ENCODE measurements at regions not wholly inside any gene's neighbourhood (a gene's known extent, or its start where the extent isn't known, plus 50 kb on each side); places are given as distances from the start of the nearest gene placed in this dataset.
"Not testable (repeated sequence)": the region's sequence is repeated elsewhere in the genome, so short reads cannot be mapped to it uniquely, and the experiment has no call there.

DNA sequence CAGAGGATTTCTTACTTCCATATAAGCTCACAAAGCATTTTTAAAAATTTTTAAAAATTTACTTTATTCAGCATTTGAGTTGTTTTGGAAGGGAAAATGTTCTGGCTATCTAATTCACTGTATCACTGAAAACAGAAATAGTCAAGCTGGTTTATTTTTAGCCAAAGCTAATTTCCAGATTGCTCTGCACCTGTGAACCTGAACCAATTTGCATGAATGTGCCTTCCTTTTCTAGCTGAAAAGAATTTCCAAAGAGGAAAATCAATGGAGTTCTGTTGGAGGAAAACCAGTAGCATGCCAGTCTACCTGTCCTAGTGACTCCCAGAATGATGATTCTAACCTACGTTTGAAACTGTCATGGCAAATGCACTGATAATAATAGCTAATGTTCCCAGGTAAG, 134.2 kb upstream of the LIPC start:
- DNase-seq (ENCODE audit: low read depth in 3 of 3): no peak

DNA sequence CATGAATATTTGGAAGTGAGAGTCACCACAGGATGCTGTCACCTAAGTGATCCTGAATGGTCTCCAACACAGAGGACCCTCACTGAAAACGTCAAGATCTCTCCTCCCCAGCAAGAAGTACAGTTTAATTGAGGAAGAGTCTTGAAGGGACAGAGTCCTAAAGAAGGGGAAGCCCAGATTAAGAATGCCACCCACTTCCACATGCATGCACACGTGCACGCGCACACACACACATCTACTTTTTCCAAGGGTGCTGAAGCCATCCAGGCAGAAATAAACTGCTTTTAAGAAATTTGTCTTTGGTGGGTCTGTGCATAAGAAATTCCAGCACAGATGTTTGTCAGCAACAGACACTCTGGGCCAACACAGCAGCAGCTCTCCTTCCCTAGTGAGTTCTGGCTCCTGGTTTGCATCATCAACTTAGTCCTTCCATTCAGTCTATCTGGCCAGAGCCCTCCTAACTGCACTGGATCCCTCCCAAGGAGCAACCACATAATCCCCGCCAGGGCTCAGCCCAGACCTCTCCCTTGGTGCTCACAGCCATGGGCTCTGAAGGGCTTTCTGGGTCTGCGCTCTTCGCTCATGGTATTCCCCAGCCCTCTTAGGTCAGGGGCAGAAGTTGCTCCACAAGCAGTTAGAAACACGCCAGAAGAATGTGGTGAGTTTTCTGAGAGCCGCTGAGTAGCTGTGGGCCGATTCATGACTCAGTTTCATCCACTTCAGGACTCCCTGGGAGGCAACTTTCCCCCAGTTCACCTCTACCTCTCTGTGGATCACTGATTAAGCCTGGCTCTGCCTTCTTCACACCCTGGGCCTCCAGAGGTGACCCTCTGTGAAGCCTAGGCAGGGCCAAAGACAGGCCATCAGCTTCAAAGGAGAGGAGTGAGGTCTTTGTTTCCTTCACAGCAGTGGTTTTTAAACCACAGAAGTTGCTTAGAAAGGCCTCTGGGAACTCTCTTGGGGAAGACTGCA, 132.6 kb upstream of the LIPC start:
- no peak for DNase-seq (ENCODE audit: low read depth in 3 of 3)

DNA sequence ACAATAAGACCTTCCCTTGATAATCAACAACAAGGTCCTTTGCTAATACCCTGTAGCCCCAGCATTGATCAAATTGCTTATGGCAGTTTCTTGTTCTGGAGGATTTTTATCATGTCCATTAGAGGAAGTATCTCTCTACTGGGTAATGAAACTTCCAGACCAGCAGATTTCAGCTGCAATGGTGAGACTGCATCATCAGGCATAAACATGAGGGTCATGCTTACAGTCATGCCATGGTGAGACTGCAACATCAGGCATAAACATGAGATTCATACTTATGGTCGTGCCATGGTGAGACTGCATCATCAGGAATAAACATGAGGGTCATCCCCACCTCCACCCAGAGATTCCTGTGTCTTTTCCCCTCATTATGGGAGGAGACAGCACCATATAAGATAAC, 129.0 kb upstream of the LIPC start:
- no peak for DNase-seq (ENCODE audit: low read depth in 3 of 3)

DNA sequence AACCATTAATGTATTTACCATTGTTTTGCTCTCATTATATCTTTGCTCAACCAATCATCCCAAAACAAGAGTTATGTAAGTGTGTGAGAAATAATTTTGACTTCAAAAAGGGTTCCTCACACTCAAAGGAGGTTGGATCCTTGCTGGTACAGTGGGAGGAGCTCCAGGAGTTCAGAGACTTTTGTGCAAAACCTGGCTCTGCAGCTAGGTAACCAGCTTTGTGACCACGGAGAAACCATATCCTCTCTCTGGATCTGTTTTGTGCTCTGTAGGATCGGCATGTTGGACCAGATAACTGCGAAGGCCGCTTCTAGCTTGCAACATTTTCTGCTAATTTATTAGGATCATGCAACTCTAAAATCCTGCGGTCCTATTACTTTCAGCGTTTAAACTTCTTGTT, 128.6 kb upstream of the LIPC start:
- no peak for DNase-seq (ENCODE audit: low read depth in 3 of 3)

DNA sequence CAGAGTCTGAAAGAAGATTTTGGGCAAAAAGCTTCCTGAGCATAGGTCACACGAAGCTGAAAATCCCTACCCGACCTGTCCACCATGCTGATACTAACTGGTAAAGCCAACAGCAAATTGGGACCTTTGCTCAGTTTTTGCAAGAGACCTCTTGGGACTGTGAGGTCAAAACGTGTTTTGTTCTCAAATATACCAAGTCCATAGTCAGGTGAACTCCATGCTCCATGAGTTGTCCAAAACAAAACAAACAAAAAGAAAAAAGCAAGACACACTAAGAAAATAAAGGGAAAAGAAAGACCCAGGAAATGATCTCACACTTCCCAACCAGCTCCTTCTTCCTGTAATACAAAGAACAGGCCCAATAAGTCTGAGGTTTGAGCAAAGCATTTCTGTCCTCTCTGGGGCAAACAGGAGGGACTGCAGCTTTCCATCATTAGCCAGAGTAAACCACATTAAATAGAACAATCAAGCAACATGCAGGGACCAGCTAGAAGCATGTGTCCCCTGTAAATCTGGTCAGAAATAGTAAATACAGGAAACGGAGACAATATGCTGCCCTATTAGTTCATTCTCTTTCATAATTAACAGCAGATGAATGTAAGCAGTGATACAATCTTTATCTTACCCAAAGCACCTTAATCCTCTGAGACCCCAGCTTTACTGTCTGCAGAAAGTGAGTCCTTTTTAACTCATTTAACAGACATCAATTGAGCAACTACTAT, 125.0 kb upstream of the LIPC start:
- no peak for DNase-seq (ENCODE audit: low read depth in 3 of 3)

DNA sequence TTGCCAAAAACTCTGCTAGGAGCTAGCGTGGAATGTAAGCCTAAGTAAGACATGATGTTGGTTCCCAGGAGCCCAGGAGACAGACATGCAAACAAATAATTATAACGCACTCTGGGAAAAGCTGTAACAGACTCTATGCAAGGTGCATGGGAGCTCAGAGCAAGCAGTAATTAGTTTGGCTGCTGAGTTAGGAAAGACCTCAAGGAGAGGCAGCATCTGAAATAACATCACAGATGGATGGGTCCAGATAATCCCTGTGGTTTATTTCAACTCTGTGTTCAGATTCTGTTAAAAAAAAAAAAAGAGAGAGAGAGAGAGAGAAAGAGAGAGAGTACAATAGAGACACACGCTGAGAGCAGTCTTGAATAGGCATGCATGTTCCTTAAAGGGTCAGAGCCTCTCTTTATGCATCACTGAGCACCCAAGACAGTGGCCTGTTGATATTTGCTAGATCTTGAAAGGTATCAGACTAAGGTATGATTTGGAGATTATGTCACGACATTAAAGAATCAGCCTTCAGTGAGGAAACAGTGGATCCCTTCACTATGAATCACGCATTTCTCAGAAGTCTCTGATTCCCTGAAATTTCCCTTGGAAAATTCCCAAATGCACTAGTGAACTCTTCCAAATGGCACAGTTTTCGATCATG, 124.4 kb upstream of the LIPC start:
- no peak for DNase-seq (ENCODE audit: low read depth in 3 of 3)

DNA sequence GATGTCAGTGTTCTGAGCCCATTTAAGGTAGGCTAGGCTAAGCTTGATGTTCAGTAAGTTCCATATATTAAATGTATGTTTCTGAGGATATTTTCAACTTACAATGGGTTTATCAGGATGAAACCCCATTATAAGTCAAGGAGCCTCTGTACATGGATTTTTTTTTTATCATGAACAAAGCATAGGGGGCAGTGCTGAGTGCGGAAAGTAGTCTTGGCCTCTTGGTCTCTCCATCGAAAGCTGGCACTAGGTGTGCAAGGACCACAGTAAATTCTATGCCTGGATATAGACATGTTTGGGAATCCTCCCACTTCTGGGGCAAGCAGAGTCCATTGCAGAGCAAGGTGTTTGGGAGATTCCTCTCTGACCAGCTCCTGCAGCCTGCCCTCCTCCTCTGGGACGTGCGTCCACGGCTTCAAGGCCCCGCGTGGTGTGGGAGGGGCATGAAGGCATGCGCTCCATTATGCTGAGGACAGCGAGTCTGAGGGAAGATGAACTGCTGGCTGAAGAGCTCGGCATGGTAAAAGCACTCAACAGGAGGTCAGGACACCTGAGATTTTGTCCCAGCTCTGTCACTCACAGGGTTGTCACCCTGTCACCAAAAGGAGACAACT, 122.9 kb upstream of the LIPC start:
- DNase-seq (ENCODE audit: low read depth in 3 of 3): no peak

DNA sequence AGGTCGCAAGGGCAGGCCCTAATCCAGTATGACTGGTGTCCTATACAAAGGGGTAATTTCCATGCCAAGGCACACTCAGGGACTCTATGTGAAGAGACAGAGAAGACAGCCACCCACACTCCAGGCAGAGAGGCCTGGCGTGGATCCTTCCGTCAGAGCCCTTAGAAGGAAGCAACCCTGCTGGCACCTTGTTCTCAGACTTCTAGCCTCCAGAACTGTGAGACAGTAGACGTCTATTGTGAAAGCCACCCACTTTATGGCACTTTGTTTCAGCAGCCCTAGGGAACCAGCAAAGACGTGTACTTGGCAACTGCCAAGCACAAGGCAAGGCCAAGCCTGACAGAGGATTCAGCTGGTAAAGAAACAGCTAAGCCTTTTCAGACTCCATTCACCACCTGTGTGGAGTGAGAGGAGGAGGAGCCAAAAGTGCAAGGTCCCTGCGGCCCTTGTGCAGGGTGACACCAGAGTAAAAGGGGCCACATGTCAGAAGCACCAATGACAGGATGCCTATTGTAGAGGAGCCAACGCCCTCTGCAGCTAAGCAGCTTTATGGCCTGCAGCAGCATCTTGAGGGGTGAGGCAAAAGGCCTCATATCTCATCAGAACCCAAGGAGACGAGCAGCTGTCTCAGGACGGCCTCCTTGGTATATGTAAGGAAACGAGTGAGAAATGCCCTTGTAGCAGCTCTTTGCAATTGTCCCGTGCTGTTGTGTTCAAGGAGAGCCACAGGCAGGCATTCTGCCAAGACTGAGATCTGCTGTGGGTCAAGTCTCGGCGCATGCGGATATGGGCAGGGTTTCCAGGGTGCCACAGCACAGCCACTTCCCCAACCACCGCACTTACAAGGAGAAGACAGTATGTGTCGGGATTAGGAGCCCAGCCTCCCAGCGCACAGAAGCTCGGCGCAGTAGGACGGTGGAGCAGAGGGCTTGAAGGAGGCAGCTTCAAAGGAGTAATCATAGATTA, 121.5 kb upstream of the LIPC start:
- DNase-seq (ENCODE audit: low read depth in 3 of 3): no peak

DNA sequence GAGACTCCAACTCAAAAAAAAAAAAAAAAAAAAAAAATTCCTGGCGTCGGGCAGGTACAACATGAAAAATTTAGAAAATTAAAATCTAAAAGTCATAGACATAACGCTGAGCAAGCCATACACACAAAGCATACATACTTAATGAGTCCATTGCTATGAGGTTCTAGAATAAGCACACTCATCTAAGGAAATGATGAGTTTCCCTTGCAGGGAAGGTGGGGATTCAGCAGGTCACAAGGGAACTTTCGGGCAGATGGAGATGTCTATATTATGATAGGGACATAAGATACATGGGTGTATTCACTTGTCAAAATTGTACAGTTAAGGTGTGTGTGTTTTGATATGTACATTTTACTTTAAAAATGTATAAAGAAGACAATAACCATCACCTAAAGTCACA, 120.2 kb upstream of the LIPC start:
- DNase-seq (ENCODE audit: low read depth in 3 of 3): no peak

DNA sequence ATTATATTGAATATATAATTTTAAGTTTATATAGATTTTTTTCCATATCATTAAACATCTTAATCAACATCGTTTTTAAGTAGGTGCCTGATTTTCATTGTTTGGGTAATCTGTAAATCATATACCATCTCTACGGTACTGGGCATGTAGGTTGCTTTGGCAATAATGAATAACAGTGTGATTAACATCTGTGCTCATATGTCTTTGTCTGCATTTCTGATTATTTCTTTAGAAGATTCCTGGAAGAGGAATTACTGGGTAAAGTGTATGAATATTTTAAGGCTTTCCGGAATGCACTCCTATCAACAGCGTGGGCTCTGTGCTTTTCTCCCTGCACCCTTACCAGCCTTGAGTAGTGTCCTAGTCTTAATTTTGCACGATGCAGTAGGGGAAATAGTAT, 119.8 kb upstream of the LIPC start:
- DNase-seq (ENCODE audit: low read depth in 3 of 3): no peak

DNA sequence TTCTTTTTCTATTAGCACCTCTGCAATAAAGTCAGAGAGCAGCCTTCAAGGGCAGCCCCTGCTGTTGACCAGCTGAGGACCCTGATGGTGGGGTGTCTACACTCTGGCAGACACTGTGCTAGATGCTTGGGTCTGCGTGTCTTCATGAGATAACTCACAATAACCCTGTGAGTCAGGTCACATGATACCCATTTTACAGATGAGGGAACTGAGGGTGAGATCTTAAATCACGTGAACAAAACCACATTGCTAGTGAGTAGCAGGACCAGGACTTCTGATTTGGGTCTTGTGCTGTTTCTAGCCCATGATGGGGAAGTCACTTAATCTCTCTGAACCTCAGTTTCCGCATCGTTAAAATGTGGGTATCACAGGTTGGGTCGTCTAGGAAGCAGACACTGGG, 118.5 kb upstream of the LIPC start:
- DNase-seq (ENCODE audit: low read depth in 3 of 3): no peak

DNA sequence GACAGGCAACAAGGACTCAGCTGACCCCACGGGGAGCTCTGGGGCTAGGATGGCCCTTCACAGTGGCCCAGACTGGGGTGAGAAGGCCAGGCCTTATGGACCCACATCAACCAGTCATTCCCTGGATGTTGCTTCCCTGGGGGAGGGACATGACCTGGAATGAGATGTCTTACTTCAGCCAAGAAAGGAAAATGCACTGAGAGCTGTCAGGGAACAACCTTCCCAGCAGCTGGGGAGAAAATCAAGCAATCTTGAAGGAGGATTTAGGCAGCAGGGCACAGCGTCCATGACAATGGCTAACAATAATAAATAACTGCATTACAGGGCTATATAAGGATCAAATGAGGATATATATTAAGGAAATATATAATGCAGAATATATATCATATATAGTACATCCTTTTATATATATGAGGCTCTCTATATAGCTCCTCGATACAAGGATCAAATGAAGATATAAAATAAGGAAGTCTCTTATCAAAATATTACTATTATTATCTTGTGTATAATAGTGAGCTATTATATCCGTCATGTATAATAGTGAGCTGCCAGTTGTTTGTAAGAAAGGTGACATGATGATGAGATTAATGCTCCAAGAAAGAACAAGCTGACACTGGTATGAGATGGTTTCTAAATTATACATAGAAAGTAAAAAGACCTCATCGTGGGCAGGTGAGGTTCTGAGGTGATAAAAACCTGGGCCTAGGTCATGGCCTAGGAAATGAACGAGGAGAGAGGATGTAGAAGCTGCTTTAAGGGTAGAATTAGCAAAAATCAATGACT, 117.8 kb upstream of the LIPC start:
- DNase-seq (ENCODE audit: low read depth in 3 of 3): no peak

DNA sequence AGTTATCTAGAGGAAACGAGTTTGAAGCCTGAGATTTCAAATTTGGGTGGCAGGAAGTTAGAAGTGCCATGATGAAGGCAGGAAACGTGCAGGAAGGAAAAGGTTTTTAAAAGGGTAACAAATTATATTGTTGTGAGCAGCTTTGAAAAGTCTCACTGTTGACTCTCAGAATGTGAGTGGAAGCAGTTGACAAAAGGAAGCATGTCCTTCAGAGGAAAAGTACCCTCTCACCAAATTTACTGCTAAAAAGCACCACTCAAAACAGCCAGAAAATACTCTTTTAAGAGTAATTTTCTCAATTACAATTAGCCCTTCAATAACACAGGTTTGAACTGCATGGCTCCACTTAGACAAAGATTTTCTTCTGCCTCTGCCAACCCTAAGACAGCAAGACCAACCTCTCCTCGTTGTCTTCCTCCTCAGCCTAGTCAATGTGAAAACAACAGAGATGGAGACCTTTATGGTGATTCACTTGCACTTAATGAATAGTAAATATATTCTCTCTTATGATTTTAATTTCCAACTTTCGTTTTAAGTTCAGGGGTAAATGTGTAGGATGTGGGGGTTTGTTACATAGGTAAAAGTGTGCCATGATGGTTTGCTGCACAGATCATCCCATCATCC, 117.1 kb upstream of the LIPC start:
- no peak for DNase-seq (ENCODE audit: low read depth in 3 of 3)

DNA sequence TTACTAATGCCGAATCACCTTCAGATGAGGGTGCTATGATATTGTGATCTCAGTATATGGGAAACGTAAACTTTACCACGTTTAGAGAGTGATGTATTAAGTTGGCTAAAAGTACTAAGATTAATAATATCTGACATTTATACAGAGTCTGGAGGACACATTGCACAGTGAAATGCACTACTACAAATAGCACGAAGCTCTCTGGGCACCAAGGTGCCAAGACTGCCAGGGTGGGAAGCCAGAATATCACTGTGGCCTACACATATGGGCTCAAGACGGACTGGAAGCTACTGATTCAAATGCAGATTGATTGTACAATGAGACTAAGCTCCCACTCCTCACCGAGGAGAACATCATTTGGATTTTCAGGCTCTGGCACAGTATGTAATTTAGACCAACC, 113.3 kb upstream of the LIPC start:
- no peak for DNase-seq (ENCODE audit: low read depth in 3 of 3)

DNA sequence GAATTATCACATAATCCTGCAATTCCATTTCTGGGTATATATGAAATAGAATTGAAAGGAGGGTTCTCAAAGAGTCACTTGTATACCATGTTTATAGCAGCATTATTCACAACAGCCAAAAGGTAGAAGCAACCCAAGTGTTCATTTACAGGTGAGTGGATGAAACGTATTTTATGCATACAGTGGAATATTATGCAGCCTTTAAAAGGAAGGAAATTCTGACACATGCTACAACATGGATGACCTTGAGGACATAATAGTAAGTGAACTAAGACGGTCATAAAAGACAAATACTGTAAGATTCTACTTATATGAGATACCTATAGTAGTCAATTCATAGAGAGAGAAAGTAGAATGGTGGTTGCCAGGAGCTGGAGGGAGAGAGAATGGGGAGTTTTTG, 110.8 kb upstream of the LIPC start:
- no peak for DNase-seq (ENCODE audit: low read depth in 3 of 3)

DNA sequence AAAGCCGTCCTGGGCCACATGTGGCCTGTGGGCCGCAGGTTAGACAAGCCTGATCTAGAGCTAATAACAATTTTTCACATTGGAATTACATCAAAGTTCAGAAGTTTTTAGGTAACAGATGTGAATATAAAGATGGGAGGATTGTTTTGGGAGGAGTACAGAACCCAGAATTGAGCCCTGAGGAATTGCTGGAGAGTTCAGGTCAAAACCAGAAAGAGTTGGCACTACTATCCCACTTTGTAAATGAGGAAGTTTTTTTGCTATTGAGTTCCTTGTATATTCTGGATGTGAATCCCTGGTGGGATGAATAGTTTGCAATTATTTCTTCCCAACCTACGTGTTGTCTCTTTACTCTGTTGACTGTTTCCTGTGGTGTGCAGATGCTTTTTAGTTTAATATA, 109.5 kb upstream of the LIPC start:
- DNase-seq (ENCODE audit: low read depth in 3 of 3): no peak

DNA sequence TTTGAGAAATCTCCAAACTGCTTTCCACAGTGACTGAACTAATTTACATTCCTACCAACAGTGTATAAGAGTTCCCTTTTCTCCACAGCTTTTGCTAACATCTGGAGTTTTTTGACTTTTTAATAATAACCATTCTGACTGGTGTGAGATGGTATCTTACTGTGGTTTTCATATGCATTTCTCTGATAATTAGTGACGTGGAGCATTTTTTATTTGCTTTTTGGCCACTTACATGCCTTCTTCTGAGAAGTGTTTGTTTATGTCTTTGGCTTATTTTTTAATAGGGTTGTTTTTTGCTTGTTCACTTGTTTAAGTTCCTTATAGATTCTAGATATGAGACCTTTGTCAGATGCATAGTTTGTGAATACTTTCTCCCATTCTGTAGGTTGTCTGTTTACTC, 108.5 kb upstream of the LIPC start:
- DNase-seq (ENCODE audit: low read depth in 3 of 3): not testable (repeated sequence)

DNA sequence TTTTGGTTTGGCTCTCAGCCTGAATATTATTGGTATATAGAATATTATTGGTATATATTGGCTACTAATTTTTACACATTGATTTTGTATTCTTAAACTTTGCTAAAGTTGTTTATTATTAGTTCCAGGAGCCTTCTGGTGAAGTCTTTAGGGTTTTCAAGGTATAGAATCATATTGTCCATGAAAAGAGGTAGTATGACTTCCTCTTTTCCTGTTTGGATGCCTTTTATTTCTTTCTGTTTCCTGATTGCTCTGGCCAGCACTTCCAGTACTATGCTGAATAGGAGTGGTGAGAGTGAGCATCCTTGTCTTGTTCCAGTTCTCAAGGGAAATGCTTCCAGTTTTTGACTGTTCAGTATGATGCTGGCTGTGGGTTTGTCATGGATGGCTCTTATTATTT, 107.3 kb upstream of the LIPC start:
- DNase-seq (ENCODE audit: low read depth in 3 of 3): no peak

DNA sequence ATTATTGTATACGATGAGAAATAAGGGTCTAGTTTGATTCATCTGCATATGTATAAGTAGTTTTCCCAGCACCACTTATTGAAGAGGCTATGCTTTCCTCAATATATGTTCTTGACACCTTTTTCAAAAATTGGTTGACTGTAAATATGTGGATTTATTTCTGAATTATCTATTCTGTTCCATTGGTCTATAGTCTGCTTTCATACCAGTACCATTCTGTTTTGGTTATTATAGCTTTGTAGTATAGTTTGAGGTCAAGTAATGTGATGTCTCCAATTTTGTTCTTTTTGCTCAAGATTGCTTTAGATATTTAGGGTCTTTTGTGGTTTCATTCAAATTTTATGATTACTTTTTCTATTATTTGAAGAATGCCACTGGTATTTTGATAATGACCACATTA, 103.8 kb upstream of the LIPC start:
- no peak for DNase-seq (ENCODE audit: low read depth in 3 of 3)

DNA sequence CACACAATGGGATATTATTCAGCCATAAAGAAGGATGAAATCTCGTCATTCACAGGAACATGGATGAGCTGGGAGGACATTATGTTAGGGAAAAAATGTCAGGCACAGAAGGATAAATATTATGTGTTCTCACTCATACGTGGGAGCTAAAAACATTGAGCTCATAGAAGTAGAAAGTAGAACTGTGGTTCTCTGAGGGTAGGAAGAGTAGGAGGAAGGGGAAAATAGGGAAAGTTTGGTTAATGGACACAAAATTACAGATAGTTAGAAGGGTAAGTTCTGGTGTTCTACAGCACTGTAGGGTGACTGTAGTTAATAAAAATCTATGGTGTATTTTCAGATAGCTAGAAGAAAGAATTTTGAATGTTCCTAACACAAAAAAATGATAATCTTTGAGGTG, 102.6 kb upstream of the LIPC start:
- no peak for DNase-seq (ENCODE audit: low read depth in 3 of 3)

Data from stimulated activated CD4-positive, alpha-beta T cell treated with anti-CD3 and anti-CD28 coated beads, TNF-alpha, amount 100 ng/mL, for 24 hours (primary cell).